Activated T-cell treated with anti-CD3 and anti-CD28 coated beads, Interleukin-2, amount 50 U/mL, for 48 hours (primary cell): ENCODE measurements at regions not wholly inside any gene's neighbourhood (a gene's known extent, or its start where the extent isn't known, plus 50 kb on each side); places are given as distances from the start of the nearest gene placed in this dataset.

Experiments
- DNase-seq, 2 experiments: peaks; one replicate each; pipeline ENCODE4 v3.0.0-alpha.2; 2020

DNA sequence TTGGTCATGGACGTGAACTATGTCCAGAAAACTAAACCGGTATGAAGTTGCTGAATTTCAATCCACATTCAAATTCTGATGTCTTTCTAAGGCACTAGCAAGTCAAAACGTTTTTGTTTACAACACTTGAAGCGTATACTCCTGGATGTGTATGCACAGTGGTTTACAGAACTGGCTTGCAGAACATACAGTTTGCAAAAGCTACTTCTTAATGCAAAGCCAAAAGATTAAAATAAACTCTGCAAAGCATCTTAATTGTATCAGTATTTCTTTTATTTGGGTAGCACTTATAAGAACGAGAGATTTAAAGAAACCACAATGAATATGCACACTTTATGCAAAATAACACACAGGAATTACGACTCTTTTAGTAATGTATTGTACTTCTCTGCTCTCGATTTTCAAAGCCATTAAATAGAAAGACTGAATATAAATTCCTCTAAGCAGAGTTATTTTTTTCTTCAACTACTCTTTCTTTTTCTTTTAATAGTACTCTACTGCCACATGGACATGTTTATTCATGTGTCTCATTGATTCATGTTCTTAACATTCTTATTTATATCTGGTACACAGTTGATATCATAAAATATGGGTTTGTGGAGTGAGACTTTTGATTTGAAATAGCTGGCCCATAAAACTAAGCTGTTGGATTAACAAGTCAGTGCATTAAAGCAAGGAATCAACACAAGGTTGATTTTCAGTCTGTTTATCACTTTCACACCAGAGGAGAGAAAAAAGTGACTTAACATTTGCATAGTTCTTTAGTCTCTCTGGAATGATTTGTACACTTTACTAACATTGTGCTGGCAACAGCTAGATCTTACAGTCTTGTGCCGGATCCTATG lies 189.4 kb upstream of the STEAP4 start:
- DNase-seq, result no peak

DNA sequence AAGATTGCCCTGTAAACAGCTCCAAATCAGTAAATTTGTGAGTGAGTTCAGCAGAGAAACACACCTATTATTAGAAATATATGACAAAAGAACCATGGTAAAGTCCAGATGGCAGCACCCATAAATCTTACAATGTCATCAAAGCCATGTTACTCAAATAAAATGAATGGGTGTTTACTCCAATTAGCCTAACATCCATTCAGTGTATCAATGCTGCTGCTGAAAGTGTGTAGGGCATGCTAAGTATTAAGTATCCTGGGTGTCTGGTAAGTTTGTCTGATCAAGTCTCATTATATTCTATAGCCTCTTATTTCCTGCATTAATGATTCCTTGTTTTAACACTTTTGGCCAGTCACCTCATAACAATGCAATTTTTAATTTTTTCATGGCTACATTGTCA lies 185.5 kb upstream of the STEAP4 start:
- no peak for DNase-seq

- no peak for DNase-seq
Observed at GRCh38 chr7:88490874-88491273, 184.2 kb upstream of the STEAP4 start.

DNA sequence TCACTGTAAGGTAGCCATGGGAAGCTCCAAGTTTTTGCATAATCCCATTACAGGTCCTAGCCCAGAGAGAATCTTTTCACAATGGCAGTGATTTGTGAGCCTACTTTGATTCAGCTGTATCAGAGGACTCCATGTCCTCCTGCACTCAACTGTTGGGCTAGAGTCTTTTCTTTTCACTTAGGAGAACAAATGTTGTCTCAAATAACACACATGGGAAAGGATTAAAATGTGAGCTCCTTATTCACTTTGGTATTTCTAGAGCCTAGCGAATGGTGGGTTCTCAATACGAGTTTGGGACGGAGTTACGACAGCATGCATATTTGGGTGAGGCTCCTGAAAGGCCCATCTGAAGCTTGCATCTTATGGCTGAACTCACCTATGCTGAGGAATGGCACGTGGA lies 183.5 kb upstream of the STEAP4 start:
- no peak for DNase-seq

GRCh38 chr7:88485821-88486220 lies 179.1 kb upstream of the STEAP4 start:
- no peak for DNase-seq

DNA sequence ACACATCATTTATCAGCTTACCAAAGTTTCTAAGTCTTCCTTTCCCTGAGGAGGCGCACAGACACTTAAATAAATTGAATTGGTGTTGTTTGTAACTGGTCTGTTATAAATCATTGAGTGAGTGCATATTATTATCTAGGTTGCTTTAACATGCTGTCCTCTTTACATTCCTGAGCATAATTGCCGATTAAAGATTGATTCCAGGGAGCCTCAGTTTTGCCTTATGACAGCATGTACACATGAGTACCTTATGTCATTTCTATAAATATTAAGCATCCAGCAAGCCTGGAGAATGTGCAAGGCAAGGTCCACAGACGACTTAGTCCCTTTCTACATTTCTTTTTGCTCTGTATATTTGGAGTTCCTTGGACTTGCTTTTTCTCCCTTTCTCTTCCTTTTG lies 177.9 kb upstream of the STEAP4 start:
- no peak for DNase-seq

DNA sequence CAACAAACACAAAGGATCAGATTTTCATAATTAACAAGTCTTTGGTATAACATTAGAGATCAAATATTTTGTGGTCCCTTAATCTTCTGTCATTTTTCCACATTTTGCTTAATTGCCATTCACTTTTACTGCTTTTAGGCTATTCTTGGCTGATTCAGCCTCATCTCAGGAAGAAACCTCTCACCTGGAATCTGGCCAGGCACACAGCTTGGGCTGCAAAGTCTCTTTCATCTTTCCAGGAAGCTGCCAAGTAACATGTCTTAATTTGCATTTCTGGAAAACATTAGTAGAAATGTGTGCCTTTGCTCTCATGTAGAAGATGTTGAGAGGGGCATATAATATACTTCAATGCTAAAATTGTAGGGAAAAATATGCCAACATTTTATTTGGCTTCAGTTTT lies 174.2 kb upstream of the STEAP4 start:
- no peak for DNase-seq

GRCh38 chr7:88480271-88480670 lies 173.6 kb upstream of the STEAP4 start:
- no peak for DNase-seq

- no peak for DNase-seq
Observed at GRCh38 chr7:88477976-88478375, 171.3 kb upstream of the STEAP4 start.

- DNase-seq, result no peak
Observed at GRCh38 chr7:88465600-88465999, 158.9 kb upstream of the STEAP4 start.

DNA sequence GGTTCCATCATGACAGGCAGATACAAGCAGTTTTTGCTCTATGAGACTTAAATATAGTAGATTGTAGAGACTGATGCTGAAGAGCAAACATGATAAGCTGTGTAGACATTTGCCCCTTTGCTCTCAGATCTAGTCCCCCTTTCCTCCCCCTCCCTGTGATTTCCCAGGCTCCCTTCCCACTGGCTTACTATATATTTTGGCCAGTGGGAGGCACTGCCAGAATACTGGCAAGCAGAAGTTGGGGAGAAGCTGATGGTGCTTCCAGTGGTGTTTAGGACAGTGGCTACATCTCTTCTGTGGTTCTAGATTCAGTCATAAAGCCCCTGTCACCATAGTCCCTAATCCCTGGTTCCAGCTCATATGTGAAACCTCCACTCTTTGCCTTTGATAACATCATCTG lies 156.1 kb upstream of the STEAP4 start:
- no peak for DNase-seq

- DNase-seq, result no peak
Observed at GRCh38 chr7:88460650-88461049, 154.0 kb upstream of the STEAP4 start.

DNA sequence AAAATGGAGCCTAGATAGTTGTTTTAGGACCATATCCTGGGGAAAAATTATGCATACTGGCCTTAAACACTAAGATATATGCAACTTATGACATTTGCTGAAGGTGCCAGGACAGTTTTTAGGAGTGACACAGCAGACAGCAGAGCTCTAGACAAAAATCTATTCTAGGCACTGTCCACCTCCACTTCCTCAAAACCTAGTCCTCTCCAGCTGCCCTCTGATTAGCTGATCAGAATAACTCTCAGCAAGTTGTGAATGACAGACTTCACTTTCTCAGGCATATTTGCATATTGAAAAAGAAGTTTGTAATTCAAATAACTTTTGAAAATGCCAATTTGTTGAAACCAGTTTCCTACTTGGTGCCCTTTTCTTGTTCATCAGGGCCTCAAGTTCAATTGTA lies 152.3 kb upstream of the STEAP4 start:
- no peak for DNase-seq

DNA sequence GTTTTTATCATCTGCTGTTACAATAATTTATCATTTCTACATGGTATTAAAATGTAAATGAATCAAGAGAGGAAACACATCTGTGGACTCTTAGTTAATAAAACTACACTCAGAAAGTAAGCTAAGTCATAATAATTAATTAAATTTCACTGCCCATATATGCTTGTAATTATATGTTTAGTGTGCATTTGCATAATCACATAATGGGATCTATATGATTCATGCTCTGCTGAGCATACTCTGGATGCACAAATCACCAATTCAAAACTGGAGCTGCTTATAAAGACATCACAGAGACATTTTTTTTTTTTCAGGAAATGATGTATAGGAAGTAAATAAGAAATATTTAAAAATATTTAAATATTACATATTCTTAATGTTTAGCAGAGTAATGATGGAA lies 151.6 kb upstream of the STEAP4 start:
- no peak for DNase-seq

DNA sequence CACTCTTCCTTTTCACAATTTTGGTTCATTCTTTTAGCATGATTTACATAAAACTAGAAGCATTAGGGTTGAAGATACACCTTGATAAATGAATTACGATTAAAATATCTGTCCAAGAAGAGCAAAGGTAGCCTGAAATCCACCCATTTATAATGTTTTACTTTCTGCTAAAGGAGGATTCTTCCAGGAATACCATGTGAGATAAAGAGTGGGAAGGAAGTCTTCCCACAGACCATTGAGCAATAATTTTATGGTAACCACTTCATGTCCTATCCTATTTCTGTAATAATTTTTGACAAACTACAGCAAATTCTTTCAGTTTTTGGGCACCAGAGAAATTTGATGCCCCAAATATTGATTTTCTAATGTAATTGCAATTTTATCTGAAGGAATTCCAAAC lies 150.6 kb upstream of the STEAP4 start:
- DNase-seq, result no peak

GRCh38 chr7:88456490-88456889 lies 149.8 kb upstream of the STEAP4 start:
- no peak for DNase-seq

DNA sequence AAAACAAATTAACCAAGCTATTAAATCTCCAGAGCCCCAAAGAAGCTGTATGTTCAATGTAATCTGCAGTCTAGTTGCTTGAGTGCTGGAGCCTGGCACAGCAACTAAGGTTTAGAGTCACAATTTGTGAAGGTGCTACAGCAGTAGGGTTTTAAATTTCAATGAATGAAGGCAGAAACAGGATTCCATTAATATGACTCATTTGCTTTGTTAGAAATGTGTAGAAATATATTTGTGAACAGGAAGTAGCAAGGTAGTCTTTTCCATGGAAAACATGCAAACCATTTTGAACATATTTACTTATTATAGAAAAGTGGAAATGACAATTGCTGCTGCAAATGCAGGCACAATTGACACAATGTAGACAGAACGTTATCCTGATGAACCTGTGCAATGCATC lies 149.0 kb upstream of the STEAP4 start:
- no peak for DNase-seq

GRCh38 chr7:88452646-88453045 lies 146.0 kb upstream of the STEAP4 start:
- no peak for DNase-seq

GRCh38 chr7:88450874-88451273 lies 144.2 kb upstream of the STEAP4 start:
- DNase-seq, result no peak

- DNase-seq, result no peak
Observed at GRCh38 chr7:88449410-88449809, 142.7 kb upstream of the STEAP4 start.

DNA sequence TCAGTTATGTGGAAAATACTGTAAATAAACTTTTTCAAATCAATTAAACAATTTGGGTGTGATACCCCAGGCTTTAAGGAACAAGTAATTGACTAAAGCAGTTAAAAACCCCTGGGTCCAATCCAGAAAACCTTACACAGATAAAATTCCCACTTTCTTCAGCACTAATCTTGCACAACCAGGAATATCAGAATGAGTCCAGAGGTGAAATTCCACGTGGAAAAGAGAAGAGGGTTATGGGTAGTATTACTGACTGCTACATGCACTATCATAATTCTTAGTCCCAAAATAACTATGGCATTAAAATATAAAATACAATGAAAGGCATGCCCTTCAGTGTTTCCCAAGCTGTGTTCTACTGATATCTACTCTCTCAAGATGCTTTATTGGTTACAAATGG lies 135.7 kb upstream of the STEAP4 start:
- DNase-seq, result no peak

GRCh38 chr7:88437132-88437531 lies 130.4 kb upstream of the STEAP4 start:
- DNase-seq, result no peak

DNA sequence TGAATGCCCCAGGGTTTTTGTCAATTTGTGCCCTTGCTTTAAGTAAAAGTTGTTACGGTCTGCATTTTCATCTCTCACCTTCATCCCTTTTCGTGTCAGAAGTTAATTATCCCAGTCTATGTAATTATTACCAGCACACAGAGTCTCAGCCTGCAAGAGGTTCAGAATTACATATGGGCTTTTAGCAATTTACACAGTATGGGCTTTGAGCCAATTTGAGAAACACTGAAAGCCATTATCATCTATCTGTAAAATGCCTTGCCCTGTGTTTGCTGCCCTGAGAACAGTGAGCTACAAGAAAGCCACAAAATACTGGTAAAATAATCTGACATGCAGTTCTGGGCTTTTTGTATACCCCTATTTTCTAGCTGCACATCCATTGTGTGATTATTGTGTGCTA lies 125.6 kb upstream of the STEAP4 start:
- no peak for DNase-seq

DNA sequence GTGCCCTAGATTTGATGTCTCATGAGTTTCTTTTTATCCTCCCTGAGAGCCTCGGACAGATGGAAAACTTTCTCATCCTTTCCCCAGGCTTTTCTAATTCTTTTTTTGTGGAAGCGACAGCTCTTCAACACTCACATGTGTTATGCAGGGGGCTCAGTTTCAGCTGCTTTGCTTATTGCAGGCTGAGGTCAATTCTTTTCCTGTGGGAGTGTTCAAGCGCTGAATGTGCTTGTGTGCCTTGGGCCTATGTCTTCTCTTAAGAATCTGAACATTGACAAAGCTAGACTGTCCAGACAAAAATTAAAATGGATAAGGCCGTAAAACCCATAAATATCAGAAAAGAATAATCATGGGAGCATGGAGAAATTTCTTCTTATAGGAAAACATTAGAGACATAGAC lies 125.2 kb upstream of the STEAP4 start:
- DNase-seq, result no peak

DNA sequence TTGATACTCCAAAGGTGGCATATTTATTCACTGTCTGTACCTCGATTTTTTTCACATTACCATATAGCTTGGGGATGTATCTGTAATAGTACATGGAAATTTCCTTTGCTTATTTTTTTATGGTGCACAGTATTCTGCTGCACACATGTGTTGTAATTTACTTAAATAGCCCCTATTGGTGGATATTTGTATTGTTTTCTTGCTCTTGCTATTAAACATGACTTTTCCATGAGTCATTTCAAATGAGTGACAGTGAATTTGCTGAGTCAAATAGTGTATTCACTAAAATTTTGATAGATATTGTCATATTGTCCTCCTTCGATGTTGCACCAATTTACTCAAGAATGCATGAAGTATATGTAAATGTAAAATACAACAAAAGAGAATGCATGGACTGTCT lies 122.7 kb upstream of the STEAP4 start:
- DNase-seq, result no peak
